ENCODE measurements at regions not wholly inside any gene's neighbourhood (a gene's known extent, or its start where the extent isn't known, plus 50 kb on each side); places are given as distances from the start of the nearest gene placed in this dataset.

DNA sequence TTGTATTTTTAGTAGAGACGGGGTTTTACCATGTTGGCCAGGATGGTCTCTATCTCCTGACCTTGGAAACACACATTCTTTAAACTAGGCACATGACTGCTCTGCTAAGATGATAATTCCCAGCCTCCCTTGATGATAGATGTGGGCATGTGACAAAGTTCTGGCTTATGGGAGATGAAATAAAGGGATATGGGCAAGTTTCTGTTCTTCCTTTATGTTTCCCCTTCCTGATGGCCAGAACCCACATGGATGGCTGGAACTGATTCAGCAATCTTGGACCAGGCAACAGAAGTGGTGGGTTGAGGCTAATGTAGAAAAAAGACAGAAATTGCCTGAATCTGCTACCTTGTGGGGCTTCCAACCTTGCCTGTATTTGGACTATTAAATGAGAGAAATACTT, 60.7 kb upstream of the NRP1 start:
- TF ChIP-seq, protein P1, sequence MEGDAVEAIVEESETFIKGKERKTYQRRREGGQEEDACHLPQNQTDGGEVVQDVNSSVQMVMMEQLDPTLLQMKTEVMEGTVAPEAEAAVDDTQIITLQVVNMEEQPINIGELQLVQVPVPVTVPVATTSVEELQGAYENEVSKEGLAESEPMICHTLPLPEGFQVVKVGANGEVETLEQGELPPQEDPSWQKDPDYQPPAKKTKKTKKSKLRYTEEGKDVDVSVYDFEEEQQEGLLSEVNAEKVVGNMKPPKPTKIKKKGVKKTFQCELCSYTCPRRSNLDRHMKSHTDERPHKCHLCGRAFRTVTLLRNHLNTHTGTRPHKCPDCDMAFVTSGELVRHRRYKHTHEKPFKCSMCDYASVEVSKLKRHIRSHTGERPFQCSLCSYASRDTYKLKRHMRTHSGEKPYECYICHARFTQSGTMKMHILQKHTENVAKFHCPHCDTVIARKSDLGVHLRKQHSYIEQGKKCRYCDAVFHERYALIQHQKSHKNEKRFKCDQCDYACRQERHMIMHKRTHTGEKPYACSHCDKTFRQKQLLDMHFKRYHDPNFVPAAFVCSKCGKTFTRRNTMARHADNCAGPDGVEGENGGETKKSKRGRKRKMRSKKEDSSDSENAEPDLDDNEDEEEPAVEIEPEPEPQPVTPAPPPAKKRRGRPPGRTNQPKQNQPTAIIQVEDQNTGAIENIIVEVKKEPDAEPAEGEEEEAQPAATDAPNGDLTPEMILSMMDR (IDR thresholded peaks at IDR 0.05) = no peak
- no peak for TF ChIP-seq ZFX (IDR thresholded peaks at IDR 0.05; ENCODE audit: borderline replicate concordance)
